Osteoblast (primary cell): ENCODE measurements at regions not wholly inside any gene's neighbourhood (a gene's known extent, or its start where the extent isn't known, plus 50 kb on each side); places are given as distances from the start of the nearest gene placed in this dataset.

Experiments used
- DNase-seq: peaks from one replicate; pipeline ENCODE4 v3.0.0; 2011; ENCODE audit warnings: low spot score, mixed read lengths; ENCODE audit not compliant: insufficient read length; ENCODE audit errors: missing footprints
- H2AFZ ChIP-seq: 2 replicates; pipeline ENCODE4 v1.6.0; 2011; ENCODE audit warnings: mild to moderate bottlenecking, low read length
- H3K27ac ChIP-seq: 2 replicates; pipeline ENCODE4 v1.5.1; 2011; ENCODE audit warnings: mild to moderate bottlenecking, low read depth, low read length, moderate library complexity
- H3K27me3 ChIP-seq: 2 replicates; pipeline ENCODE4 v1.6.0; 2012; ENCODE audit warnings: mild to moderate bottlenecking, control low read depth, inconsistent platforms, low read length, moderate library complexity; ENCODE audit not compliant: insufficient read depth
- H3K36me3 ChIP-seq: 2 replicates; pipeline ENCODE4 v1.5.1; 2011; ENCODE audit warnings: mild to moderate bottlenecking, low read length, control low read depth, moderate library complexity; ENCODE audit not compliant: insufficient read depth
- H3K4me1 ChIP-seq: 2 replicates; pipeline ENCODE4 v1.5.1; 2011; ENCODE audit warnings: mild to moderate bottlenecking, low read length, control low read depth, moderate library complexity; ENCODE audit not compliant: insufficient read depth
- H3K4me2 ChIP-seq: 2 replicates; pipeline ENCODE4 v1.6.0; 2011; ENCODE audit warnings: mild to moderate bottlenecking, low read length; ENCODE audit not compliant: insufficient read depth
- H3K4me3 ChIP-seq: fragments of 200-600 bp; sonication (generic); 3 replicates; pipeline ENCODE4 v1.5.1; 2012; ENCODE audit warnings: mild to moderate bottlenecking, low read length, inconsistent platforms; ENCODE audit not compliant: insufficient read depth
- H3K79me2 ChIP-seq: 2 replicates; pipeline ENCODE4 v1.6.0; 2012; ENCODE audit warnings: mild to moderate bottlenecking, low read length, control low read depth, inconsistent platforms; ENCODE audit not compliant: insufficient read depth
- H3K9me3 ChIP-seq: 2 replicates; pipeline ENCODE4 v1.5.1; 2011; ENCODE audit warnings: low read depth, low read length, control low read depth
- H4K20me1 ChIP-seq: 2 replicates; pipeline ENCODE4 v1.6.0; 2012; ENCODE audit warnings: mild to moderate bottlenecking, low read length, control low read depth; ENCODE audit not compliant: insufficient read depth
- CTCF ChIP-seq: IDR thresholded peaks from 2 replicates; pipeline ENCODE4 v1.5.1; 2011; ENCODE audit warnings: mild to moderate bottlenecking, low read depth, low read length, moderate library complexity; ENCODE audit errors: extremely low read depth

DNA sequence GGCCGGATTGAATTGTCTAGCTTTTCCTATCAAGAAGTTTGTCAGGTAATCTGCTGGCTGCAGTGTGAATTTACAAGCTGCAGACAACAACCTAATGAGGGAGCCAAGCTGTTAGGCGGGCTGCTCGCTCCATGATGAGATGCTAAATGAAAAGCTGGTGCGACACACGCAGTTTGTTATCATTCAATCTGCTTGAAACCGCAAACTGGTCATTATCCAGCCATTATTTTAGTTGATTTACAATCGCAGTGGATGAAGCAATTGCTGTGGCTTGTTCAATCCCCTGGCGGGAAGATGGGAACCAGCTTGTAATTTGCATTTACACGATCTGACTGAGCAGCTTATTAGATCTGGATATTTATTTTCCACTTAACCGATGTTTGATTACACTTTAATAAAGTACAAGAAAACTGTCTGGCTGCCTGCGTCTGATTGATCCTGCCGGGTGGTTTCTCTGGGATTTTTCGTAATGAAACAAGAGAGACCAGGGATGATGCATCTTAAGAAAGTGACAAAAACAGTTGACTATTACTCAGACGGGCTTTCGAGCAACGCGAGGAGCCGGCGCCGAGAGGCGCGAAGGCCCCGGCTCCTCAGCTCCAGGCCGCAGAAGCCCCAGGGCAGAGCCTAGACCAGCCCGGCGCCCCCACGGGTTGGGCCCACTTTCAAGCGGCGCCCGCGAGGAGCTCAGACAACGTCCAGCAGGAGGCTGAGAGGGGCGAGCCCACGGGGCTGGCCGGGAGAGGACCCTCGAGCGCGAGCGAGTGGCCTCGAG, 118.0 kb upstream of the BARHL2 start:
- H3K36me3 ChIP-seq, result no peaks in the 10 kb centered on the region
- H4K20me1 ChIP-seq, result peaks cover 2% of the 10 kb centered on the region
- TF ChIP-seq CTCF, result no peak
- H3K27ac ChIP-seq, result no peak overlapping the region
- H3K4me3 ChIP-seq, result peak overlapping the region; percentile 19
- no peaks in the 10 kb centered on the region for H3K9me3 ChIP-seq
- no peaks in the 10 kb centered on the region for H3K4me1 ChIP-seq
- H3K79me2 ChIP-seq, result no peaks in the 10 kb centered on the region
- H3K27me3 ChIP-seq, result peaks cover 24% of the 10 kb centered on the region
- H2AFZ ChIP-seq, result no peak overlapping the region
- H3K4me2 ChIP-seq, result peak overlapping the region; percentile 68
- peak; percentile 54 for DNase-seq

DNA sequence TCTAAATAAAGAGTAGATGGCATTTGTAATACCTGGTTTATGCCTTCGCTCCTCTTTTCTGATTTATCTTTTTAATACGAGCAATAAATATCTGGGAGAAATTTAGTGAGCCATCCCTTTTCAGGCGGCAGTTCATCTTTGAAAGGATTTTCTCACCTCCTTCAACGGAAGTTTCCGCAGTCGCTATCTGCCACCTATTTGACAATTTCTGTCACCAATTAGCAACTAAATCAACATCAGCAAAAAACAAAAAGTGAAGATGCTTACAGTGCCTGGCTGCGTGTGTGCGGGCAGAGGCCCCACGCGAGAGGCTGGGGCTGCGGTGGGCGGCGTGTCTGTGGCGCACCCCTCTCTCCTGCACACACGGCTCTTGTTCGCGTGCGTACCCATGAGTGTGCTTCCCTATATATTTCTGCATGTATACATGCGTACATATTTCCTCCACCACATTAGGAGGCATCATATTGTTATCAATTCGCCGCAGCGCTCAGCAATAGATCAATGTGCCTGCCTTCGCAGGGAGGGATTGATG, 117.3 kb upstream of the BARHL2 start:
- Histone ChIP-seq H2AFZ (no peak overlapping the region), H3K27ac (no peak overlapping the region), H3K4me1 (no peaks in the 10 kb centered on the region), H3K79me2 (no peaks in the 10 kb centered on the region), H3K27me3 (peaks cover 24% of the 10 kb centered on the region), H3K4me2 (no peak overlapping the region), H4K20me1 (peaks cover 2% of the 10 kb centered on the region), H3K4me3 (no peak overlapping the region), H3K36me3 (no peaks in the 10 kb centered on the region), H3K9me3 (no peaks in the 10 kb centered on the region)
- DNase-seq, result no peak
- no peak for TF ChIP-seq CTCF

DNA sequence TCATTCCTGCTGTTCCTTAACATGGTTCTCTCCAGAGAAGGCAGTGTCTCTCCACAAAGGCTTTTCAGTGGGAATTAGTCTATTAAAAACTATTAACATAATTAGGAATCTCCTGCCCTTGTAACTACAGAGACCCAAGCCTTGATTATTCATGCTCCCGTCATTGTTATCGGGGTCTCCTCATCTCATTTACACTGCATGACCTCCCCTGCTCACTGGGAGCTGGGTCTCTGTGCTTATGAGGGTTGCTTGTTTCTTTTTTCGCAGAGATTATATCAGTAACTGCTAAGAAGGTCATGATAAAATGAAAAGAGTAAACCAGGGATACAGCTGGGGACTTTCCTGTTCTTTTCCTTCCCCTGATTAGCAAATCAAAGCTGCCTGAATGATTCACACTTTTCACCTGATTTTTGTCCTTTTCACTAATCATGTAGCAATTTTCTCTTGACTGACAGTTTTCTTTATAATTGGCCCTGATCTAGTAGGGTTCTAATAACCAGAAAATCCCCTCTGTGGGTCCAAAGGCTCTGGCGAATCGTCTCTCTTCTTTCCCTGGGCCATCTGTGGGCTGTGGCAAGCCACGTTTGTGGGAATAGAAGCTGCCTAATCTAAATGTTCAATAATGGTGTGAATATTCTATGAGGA, 116.5 kb upstream of the BARHL2 start:
- Histone ChIP-seq H2AFZ (no peak overlapping the region), H4K20me1 (peaks cover 2% of the 10 kb centered on the region), H3K4me3 (no peak overlapping the region), H3K36me3 (no peaks in the 10 kb centered on the region), H3K79me2 (no peaks in the 10 kb centered on the region), H3K4me1 (no peaks in the 10 kb centered on the region), H3K27me3 (peaks cover 24% of the 10 kb centered on the region), H3K27ac (no peak overlapping the region), H3K4me2 (no peak overlapping the region), H3K9me3 (no peaks in the 10 kb centered on the region)
- DNase-seq, result no peak
- no peak for TF ChIP-seq CTCF

- Histone ChIP-seq H3K27ac (no peak overlapping the region), H2AFZ (no peak overlapping the region), H3K4me3 (no peak overlapping the region), H3K36me3 (no peaks in the 10 kb centered on the region), H3K9me3 (no peaks in the 10 kb centered on the region), H3K4me1 (no peaks in the 10 kb centered on the region), H4K20me1 (peaks cover 2% of the 10 kb centered on the region), H3K79me2 (no peaks in the 10 kb centered on the region), H3K4me2 (no peak overlapping the region), H3K27me3 (peaks cover 24% of the 10 kb centered on the region)
- no peak for TF ChIP-seq CTCF
- no peak for DNase-seq
Measured at GRCh38 chr1:90831910-90832309, 114.8 kb upstream of the BARHL2 start.
